Mammary epithelial cell (primary cell): ENCODE measurements at regions not wholly inside any gene's neighbourhood (a gene's known extent, or its start where the extent isn't known, plus 50 kb on each side); places are given as distances from the start of the nearest gene placed in this dataset.

Experiments
- CTCF ChIP-seq, 2 donors: IDR thresholded peaks in 1 of 2; conservative IDR thresholded peaks in 1 of 2; 2 replicates each; pipeline ENCODE4 v1.5.1; 2011 to 2012; ENCODE audit warnings: inconsistent platforms in 2 of 2, low read length in 2 of 2, mild to moderate bottlenecking in 2 of 2, control low read depth in 1 of 2, low read depth in 1 of 2; ENCODE audit not compliant: insufficient read depth in 1 of 2; ENCODE audit errors: extremely low read depth in 1 of 2
- EZH2 ChIP-seq: IDR thresholded peaks from 2 replicates; pipeline ENCODE4 v1.6.1; 2012; ENCODE audit warnings: low read length, inconsistent platforms, borderline replicate concordance

GRCh38 chr16:86858501-86858900 lies 280.2 kb downstream of the FOXL1 start:
- TF ChIP-seq CTCF (conservative IDR thresholded peaks at IDR 0.05 in 1 of 2, IDR thresholded peaks at IDR 0.05 in 1 of 2; ENCODE audit: extremely low read depth in 1 of 2, insufficient read depth in 1 of 2, low read depth in 1 of 2, low read length in 2 of 2), result no peak
- TF ChIP-seq EZH2, result no peak
